Vagina (tissue), 2 donors: ENCODE measurements at regions not wholly inside any gene's neighbourhood (a gene's known extent, or its start where the extent isn't known, plus 50 kb on each side); places are given as distances from the start of the nearest gene placed in this dataset.
A peak's percentile ranks its signal among the peaks of the same experiment; 100 is the strongest.

Experiments used
- DNase-seq, 2 donors: peaks; one replicate each; pipeline ENCODE4 v3.0.0-alpha.2; 2017; ENCODE audit errors: extremely low spot score in 2 of 2
- H3K27ac ChIP-seq: fragments of 200-600 bp; sonication (generic); one replicate; pipeline ENCODE4 v1.5.1; 2019
- H3K27me3 ChIP-seq: fragments of 200-600 bp; sonication (generic); one replicate; pipeline ENCODE4 v1.5.1; 2019
- H3K36me3 ChIP-seq, 2 donors: fragments of 200-600 bp; sonication (generic); one replicate each; pipeline ENCODE4 v1.5.1; 2017 to 2019
- H3K4me1 ChIP-seq: fragments of 200-600 bp; sonication (generic); one replicate; pipeline ENCODE4 v1.5.1; 2019
- H3K4me3 ChIP-seq, 2 donors: fragments of 200-600 bp; sonication (generic); 1 replicate in 1 of 2; 2 replicates in 1 of 2; pipeline ENCODE4 v1.5.1; 2016 to 2019
- H3K9me3 ChIP-seq: fragments of 200-600 bp; sonication (generic); one replicate; pipeline ENCODE4 v1.5.1; 2019
- POLR2A ChIP-seq, 2 donors: fragments of 450-650 bp; IDR thresholded peaks; one replicate each; pipeline ENCODE4 v1.6.1; 2017; ENCODE audit warnings: antibody characterized with exemption in 2 of 2, mild to moderate bottlenecking in 2 of 2, moderate library complexity in 2 of 2
- POLR2AphosphoS5 ChIP-seq, 2 donors: sonication (generic); formaldehyde crosslinking; IDR thresholded peaks; one replicate each; pipeline ENCODE4 v1.9.0; 2017; ENCODE audit warnings: antibody characterized with exemption in 2 of 2, mild to moderate bottlenecking in 2 of 2, low read depth in 1 of 2; ENCODE audit not compliant: insufficient read depth in 1 of 2
- intact Hi-C: fragments of 100-400 bp; cut with DNase I; formaldehyde crosslinking; loops from one replicate; pipeline ENCODE4 v1.15.1; 2023
- TF ChIP-seq, protein P1 (sequence below), 3 experiments: fragments of 450-650 bp in 2 of 3; fragments of 200-600 bp in 1 of 3; sonication (generic) in 1 of 3; IDR thresholded peaks; one replicate each; pipeline ENCODE4 v1.5.1; 2017 to 2019; ENCODE audit warnings: antibody characterized with exemption in 3 of 3, mild to moderate bottlenecking in 2 of 3, moderate library complexity in 2 of 3

DNA sequence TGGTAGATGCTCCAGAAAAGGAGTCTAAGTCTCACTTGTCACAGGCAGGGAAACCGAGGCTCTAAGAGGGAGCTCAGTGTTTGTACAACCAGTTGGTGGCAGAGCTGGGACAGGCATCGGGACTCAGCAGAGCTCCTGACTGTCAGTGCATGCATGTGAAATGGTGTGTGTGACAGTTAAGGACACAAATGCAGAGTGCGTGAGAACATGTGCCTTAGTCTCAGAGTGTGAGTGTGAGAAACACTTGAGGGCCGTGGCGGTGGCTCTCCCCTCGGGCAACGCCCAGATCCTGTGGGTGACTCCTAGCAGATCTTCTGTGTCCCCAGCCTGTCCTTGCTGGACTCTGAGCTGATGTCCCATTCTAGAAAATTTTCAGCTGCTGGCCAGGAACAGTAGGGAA is 362.6 kb downstream of the MATN1 start:
- Histone ChIP-seq H3K9me3 (no peaks in the 10 kb centered on the region), H3K4me3 (no peak overlapping the region), H3K36me3 (no peaks in the 10 kb centered on the region), H3K27me3 (no peaks in the 10 kb centered on the region), H3K27ac (no peak overlapping the region), H3K4me1 (no peaks in the 10 kb centered on the region)
- intact Hi-C loops = no loop called here
- DNase-seq = peak in 1 of 2 donors; percentile 49
- TF ChIP-seq POLR2A (IDR thresholded peaks at IDR 0.05) (no peak), POLR2AphosphoS5 (IDR thresholded peaks at IDR 0.05; ENCODE audit: insufficient read depth in 1 of 2, low read depth in 1 of 2) (no peak)
- TF ChIP-seq, protein P1, sequence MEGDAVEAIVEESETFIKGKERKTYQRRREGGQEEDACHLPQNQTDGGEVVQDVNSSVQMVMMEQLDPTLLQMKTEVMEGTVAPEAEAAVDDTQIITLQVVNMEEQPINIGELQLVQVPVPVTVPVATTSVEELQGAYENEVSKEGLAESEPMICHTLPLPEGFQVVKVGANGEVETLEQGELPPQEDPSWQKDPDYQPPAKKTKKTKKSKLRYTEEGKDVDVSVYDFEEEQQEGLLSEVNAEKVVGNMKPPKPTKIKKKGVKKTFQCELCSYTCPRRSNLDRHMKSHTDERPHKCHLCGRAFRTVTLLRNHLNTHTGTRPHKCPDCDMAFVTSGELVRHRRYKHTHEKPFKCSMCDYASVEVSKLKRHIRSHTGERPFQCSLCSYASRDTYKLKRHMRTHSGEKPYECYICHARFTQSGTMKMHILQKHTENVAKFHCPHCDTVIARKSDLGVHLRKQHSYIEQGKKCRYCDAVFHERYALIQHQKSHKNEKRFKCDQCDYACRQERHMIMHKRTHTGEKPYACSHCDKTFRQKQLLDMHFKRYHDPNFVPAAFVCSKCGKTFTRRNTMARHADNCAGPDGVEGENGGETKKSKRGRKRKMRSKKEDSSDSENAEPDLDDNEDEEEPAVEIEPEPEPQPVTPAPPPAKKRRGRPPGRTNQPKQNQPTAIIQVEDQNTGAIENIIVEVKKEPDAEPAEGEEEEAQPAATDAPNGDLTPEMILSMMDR (IDR thresholded peaks at IDR 0.05) = no peak

DNA sequence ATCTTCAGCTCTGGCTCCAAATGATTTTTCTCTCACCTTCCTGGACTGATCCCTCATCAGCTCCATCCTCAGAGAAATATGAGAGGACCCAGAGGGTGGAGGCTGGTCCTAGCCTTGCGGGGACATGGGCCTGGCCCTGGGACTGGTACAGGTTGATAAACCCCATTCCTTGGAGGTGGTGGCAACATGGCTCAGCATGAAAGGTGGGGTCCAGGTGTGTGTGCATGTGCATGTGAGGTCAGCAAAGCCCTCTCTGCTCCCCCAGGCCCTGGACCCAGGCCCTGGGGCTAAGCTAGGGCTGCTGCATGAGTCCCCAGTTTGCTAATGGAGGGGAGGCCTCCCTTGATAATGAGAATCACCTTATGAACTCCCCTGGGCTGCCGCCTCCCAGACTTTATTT is 363.1 kb downstream of the MATN1 start:
- intact Hi-C loops = no loop called here
- Histone ChIP-seq H3K4me3 (no peak overlapping the region), H3K36me3 (no peaks in the 10 kb centered on the region), H3K9me3 (no peaks in the 10 kb centered on the region), H3K4me1 (no peaks in the 10 kb centered on the region), H3K27ac (no peak overlapping the region), H3K27me3 (no peaks in the 10 kb centered on the region)
- TF ChIP-seq POLR2AphosphoS5 (IDR thresholded peaks at IDR 0.05; ENCODE audit: insufficient read depth in 1 of 2, low read depth in 1 of 2) (no peak), POLR2A (IDR thresholded peaks at IDR 0.05) (no peak)
- TF ChIP-seq, protein P1 (IDR thresholded peaks at IDR 0.05) = no peak
- DNase-seq = peak in 1 of 2 donors; percentile 58

DNA sequence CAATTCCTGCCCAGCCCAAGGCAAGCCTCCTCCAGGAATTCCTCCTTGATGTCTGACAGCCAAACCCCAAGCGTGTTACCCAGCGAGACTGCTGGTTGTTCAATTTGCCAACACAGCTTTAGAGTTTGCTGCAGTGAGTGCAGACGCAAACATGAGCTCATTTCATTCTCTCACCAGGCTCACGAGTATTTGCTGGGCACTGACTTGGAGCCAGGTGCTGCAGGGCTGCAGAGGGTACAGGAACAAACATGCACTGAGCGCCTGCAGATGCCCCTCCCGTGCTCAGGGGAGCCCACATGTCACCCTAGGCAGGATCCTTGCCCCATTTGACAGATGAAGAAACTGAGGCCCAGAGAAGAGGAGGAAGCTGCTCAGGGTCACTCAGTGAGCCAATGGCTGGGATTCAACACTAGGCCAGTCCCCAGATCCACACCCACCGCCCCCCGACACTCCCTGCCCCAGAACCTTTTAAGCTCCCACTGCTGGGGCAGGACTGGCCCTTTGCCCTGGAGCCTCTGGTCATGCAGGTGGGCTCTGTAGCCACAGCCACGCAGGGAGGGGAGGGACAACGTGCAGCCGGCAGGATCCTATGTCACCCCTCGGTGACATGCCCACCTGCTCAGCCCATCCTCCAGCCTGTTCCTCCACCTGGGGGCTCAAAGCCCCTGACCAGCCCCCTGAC is 363.7 kb downstream of the MATN1 start:
- H3K36me3 ChIP-seq = no peaks in the 10 kb centered on the region
- no peaks in the 10 kb centered on the region for H3K9me3 ChIP-seq
- H3K27me3 ChIP-seq = no peaks in the 10 kb centered on the region
- intact Hi-C loops = no loop called here
- no peak overlapping the region for H3K27ac ChIP-seq
- no peak for TF ChIP-seq POLR2A (IDR thresholded peaks at IDR 0.05)
- TF ChIP-seq POLR2AphosphoS5 (IDR thresholded peaks at IDR 0.05; ENCODE audit: insufficient read depth in 1 of 2, low read depth in 1 of 2) = no peak
- TF ChIP-seq, protein P1 (IDR thresholded peaks at IDR 0.05) = no peak
- DNase-seq = peak in 1 of 2 donors; percentile 93
- no peaks in the 10 kb centered on the region for H3K4me1 ChIP-seq
- no peak overlapping the region for H3K4me3 ChIP-seq

DNA sequence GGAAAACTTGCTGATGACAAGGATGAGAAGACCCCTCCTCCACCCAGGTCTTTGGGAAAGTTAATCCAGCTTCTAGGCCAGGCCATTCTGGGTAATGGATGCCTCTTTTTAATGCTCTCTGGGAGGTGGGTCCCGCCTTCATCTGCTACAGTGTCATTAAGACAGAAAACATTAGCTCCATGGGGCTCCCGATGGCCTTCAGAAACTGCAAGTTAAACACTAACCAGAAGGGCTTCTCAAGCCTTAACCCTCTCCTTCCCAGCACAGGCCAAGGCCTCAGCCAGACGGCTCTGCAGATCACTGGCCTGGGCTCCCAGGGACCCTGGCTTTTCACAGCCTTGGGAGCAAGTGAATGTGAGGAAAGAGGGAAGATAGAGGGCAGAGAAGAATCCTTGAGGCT is 364.9 kb downstream of the MATN1 start:
- Histone ChIP-seq H3K27me3 (no peaks in the 10 kb centered on the region), H3K4me3 (no peak overlapping the region), H3K9me3 (no peaks in the 10 kb centered on the region), H3K27ac (no peak overlapping the region), H3K36me3 (no peaks in the 10 kb centered on the region), H3K4me1 (no peaks in the 10 kb centered on the region)
- intact Hi-C loops = no loop called here
- DNase-seq = no peak
- TF ChIP-seq POLR2A (IDR thresholded peaks at IDR 0.05) (no peak), POLR2AphosphoS5 (IDR thresholded peaks at IDR 0.05; ENCODE audit: insufficient read depth in 1 of 2, low read depth in 1 of 2) (no peak)
- TF ChIP-seq, protein P1 (IDR thresholded peaks at IDR 0.05) = no peak

DNA sequence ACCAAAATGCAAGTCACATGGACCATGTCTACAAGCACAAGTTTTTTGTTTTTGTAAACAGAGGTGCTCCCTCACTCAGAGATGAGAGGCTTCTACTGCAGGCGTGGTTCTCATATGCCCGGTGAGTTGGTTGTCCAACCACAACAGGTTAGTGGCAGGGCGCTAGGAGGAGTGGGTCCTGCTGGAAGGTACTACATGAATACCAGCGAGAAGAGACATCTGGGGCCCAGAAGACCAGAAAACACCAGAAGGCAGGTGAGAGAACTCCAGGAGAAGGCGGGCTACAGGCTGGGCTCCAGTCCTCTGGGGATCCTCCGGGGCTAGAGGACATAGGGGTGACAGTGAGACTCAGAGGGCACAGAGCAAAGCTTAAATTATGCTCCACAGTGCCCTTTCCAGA is 366.5 kb downstream of the MATN1 start:
- TF ChIP-seq, protein P1 (IDR thresholded peaks at IDR 0.05) = no peak
- no peak for TF ChIP-seq POLR2A (IDR thresholded peaks at IDR 0.05)
- no peaks in the 10 kb centered on the region for H3K4me1 ChIP-seq
- no peak overlapping the region for H3K4me3 ChIP-seq
- no peaks in the 10 kb centered on the region for H3K27me3 ChIP-seq
- H3K9me3 ChIP-seq = no peaks in the 10 kb centered on the region
- H3K36me3 ChIP-seq = no peaks in the 10 kb centered on the region
- H3K27ac ChIP-seq = no peak overlapping the region
- intact Hi-C loops = no loop called here
- peak in 1 of 2 donors; percentile 91 for DNase-seq
